Keratinocyte (primary cell): ENCODE measurements at regions not wholly inside any gene's neighbourhood (a gene's known extent, or its start where the extent isn't known, plus 50 kb on each side); places are given as distances from the start of the nearest gene placed in this dataset.

Experiments used
- EZH2 ChIP-seq: IDR thresholded peaks from one replicate; pipeline ENCODE4 v1.6.1; 2012; ENCODE audit warnings: inconsistent platforms, mild to moderate bottlenecking, low read length, moderate library complexity
- TF ChIP-seq, protein P1 (sequence below), 3 experiments: IDR thresholded peaks in 1 of 3; conservative IDR thresholded peaks in 1 of 3; optimal IDR thresholded peaks in 1 of 3; 2 replicates in 2 of 3; 3 replicates in 1 of 3; pipeline versions ENCODE3 to v1.5.1; 2011; ENCODE audit warnings: low read length in 3 of 3, mild to moderate bottlenecking in 3 of 3, moderate library complexity in 2 of 3, control low read depth in 1 of 3, inconsistent platforms in 1 of 3; ENCODE audit not compliant: insufficient read depth in 2 of 3; ENCODE audit errors: extremely low read depth in 1 of 3

GRCh38 chrX:131704136-131704695 lies 160.3 kb downstream of the OR13H1 start:
- no peak for TF ChIP-seq EZH2
- TF ChIP-seq, protein P1, sequence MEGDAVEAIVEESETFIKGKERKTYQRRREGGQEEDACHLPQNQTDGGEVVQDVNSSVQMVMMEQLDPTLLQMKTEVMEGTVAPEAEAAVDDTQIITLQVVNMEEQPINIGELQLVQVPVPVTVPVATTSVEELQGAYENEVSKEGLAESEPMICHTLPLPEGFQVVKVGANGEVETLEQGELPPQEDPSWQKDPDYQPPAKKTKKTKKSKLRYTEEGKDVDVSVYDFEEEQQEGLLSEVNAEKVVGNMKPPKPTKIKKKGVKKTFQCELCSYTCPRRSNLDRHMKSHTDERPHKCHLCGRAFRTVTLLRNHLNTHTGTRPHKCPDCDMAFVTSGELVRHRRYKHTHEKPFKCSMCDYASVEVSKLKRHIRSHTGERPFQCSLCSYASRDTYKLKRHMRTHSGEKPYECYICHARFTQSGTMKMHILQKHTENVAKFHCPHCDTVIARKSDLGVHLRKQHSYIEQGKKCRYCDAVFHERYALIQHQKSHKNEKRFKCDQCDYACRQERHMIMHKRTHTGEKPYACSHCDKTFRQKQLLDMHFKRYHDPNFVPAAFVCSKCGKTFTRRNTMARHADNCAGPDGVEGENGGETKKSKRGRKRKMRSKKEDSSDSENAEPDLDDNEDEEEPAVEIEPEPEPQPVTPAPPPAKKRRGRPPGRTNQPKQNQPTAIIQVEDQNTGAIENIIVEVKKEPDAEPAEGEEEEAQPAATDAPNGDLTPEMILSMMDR (optimal IDR thresholded peaks at IDR 0.05 in 1 of 3, IDR thresholded peaks at IDR 0.05 in 1 of 3, conservative IDR thresholded peaks at IDR 0.05 in 1 of 3; ENCODE audit: extremely low read depth in 1 of 3, insufficient read depth in 2 of 3, low read length in 3 of 3) = peak; percentile 45 to 58 (median 46)
